Hypothalamus (tissue), 51 donors: ENCODE measurements at regions not wholly inside any gene's neighbourhood (a gene's known extent, or its start where the extent isn't known, plus 50 kb on each side); places are given as distances from the start of the nearest gene placed in this dataset.

Experiments
- DNase-seq, 51 donors: peaks; one replicate each; lab custom pipeline; 2025; lab: John Stamatoyannopoulos, UW

- no peak for DNase-seq
Measured at GRCh38 chr12:132408626-132409494, 79.5 kb upstream of the GALNT9 start.

- no peak for DNase-seq
Measured at GRCh38 chr12:132407992-132408391, 78.6 kb upstream of the GALNT9 start.

DNA sequence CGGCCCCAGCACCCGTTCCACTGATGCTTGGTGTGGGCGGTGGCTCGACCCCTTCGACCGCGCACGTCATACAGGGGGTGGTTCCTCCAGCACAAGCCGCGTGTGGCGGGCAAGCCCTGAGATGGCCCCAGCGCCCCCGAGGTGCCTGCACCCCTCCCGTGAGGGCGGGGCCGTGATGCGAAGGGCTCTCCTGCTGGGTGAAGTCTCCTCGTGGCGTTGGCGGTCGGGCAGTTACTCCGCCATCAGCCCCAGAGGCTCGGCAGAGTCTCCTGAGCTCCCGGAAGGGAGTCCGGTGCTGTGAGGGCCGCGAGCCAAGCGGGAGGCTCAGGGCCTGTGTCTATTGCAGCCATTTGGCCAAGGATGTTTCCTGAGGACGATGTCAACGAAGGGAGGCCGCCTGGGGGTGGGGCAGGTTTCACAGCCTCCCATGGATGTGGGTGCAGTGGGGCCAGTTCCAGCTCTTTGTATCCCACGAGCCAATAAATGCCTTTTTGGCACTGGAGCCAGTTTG, 78.1 kb upstream of the GALNT9 start:
- no peak for DNase-seq

GRCh38 chr12:132406493-132407450, 77.4 kb upstream of the GALNT9 start:
- DNase-seq = no peak

- DNase-seq = no peak
Measured at GRCh38 chr12:132405742-132406251, 76.4 kb upstream of the GALNT9 start.

GRCh38 chr12:132404951-132405741, 75.8 kb upstream of the GALNT9 start:
- no peak for DNase-seq

DNA sequence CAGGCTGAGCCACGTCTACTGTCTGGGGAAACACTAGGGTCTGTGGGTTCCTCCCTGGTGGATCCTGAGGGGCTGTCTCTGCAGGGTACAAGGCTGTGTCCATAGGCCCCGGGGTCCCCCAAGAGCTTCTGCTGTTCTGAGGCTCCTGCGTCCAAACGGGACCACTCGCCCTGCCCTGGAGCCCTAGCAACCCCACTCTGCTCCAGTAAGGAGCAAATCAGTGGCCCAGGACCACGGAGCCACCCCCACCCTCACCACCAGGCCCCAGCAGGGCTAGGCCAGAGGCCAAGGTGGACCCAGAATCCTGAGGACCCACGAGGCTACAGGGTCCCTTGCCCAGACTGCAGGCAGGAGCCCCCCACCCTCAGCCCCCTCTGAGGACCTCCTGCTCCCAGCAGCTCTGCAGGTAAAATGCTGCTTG, 75.1 kb upstream of the GALNT9 start:
- no peak for DNase-seq

- no peak for DNase-seq
Measured at GRCh38 chr12:132403636-132404434, 74.4 kb upstream of the GALNT9 start.

DNA sequence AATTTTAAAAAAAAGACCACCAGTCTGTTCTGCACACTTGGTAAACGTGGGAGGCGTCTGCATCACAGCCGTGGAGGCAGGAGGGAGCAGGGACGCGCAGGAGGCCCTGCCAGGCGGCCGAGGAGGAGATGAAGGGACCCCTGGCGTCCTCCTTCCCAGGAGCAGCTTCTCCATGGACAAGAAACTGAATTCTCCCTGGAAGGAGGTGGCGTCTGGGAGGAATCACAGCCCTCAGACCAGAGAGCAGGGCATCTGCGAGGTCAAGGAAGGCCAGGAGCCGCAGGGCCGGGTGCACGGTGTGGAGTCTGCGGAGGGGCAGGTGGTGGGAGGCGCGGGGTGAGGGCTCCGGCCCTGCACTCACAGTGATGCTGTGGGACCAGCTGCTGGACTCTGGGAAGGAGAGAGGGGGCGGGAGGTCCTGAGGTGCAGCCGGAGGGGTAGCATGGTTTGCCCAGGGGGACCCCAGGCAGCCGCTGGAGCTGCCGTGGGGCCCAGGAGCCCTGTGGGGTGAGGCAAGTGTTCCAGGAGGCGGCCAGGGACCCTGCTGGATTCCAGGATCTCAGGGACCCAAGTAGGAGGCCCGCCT, 73.5 kb upstream of the GALNT9 start:
- DNase-seq = no peak

GRCh38 chr12:132401982-132402381, 72.6 kb upstream of the GALNT9 start:
- DNase-seq = no peak

DNA sequence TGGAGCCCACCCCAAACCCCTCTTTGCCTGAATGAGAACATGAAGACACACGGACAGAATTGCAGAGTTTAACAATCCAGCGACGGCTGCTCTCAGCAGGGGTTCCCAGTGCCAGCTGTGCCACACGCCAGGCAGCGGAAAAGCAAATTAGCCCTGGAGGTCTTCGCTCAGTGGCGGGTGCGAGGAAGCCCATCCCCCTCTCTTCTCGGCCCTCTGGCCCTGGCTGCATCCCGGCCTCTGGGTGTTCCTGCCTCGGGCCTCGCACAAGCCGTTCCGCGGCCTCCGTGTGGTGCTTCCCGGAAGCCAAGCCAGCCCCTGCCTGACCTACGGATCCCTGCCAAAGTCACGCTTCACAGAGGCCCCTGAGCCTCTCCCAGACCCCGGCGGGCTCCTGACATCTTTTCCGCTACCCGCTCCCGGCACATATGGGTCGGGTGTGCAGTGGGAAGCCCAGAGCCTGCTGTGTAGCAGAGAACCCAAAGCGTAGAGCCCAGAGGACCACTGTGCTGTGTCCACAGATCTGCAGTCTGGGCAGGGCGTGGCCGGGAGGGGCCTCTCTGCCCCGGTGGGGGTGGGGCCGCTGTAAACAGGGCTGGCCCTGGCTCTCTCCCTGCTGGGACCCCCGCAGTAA, 70.7 kb upstream of the GALNT9 start:
- no peak for DNase-seq

GRCh38 chr12:132399092-132400010, 70.0 kb upstream of the GALNT9 start:
- no peak for DNase-seq

- DNase-seq = no peak
Measured at GRCh38 chr12:132398386-132398991, 69.1 kb upstream of the GALNT9 start.

GRCh38 chr12:132397934-132398385, 68.6 kb upstream of the GALNT9 start:
- no peak for DNase-seq

DNA sequence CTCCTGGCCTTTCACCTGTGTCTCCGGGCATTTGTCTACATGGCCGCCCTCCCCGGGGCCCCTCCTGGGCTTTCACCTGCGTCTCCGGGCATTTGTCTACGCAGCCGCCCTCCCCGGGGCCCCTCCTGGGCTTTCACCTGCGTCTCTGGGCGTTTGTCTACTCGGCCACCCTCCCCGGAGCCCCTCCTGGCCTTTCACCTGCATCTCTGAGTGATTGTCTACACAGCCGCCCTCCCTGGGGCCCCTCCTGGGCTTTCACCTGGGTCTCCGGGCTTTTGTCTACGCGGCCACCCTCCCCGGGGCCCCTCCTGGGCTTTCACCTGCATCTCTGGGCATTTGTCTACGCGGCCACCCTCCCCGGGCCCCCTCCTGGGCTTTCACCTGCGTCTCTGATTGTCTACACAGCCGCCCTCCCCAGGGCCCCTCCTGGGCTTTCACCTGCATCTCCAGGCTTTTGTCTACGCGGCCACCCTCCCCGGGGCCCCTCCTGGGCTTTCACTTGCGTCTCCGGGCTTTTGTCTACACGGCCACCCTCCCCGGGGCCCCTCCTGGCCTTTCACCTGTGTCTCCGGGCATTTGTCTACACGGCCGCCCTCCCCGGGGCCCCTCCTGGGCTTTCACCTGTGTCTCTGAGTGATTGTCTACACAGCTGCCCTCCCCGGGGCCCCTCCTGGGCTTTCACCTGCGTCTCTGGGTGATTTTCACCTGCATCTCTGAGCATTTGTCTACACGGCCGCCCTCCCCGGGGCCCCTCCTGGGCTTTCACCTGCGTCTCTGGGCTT, 68.0 kb upstream of the GALNT9 start:
- no peak for DNase-seq

DNA sequence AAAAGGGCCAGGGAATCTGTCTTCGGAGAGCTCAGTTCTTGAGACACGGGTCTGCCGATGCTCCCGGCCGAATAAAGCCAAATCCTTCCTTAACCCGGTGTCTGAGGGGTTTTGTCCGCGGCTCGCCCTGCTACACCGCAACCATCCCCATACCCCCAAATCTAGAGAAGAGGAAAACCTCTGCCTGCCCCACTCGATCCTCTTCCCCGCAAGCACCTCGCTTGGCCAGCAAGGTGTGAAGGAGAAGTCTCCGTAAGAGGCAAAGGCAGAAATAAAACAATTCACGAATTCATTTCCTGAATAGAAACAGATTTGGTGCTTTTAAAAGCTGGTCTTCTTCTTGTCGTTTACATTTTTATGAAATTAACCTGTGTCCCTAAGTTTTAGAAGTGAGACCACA, 67.3 kb upstream of the GALNT9 start:
- no peak for DNase-seq
